ENCODE measurements at regions not wholly inside any gene's neighbourhood (a gene's known extent, or its start where the extent isn't known, plus 50 kb on each side); places are given as distances from the start of the nearest gene placed in this dataset.

GRCh38 chr1:218741852-218742251 is 396.7 kb downstream of the TGFB2 start:
- Histone ChIP-seq H2BK20ac (ENCODE audit: low read length) (no peak overlapping the region), H2BK15ac (ENCODE audit: low read length) (no peak overlapping the region), H3K27me3 (replicated peaks in 1 of 4; ENCODE audit: control insufficient read depth in 3 of 4, extremely low read depth in 1 of 4, insufficient read depth in 3 of 4, low read length in 3 of 4) (no peaks in the 10 kb centered on the region), H3K23me2 (ENCODE audit: low read depth, low read length) (no peaks in the 10 kb centered on the region), H2BK120ac (replicated peaks; ENCODE audit: low read depth, low read length) (no peak overlapping the region), H3K36me3 (ENCODE audit: control insufficient read depth in 2 of 4, insufficient read depth in 4 of 4, low read length in 3 of 4) (no peaks in the 10 kb centered on the region), H2AFZ (ENCODE audit: low read length) (no peak overlapping the region), H3K27ac (ENCODE audit: low read depth, low read length) (no peak overlapping the region), H3K18ac (ENCODE audit: extremely low read depth, low read length) (no peak overlapping the region), H3K4me3 (ENCODE audit: extremely low read depth in 1 of 4, insufficient read depth in 2 of 4, low read depth in 3 of 4, low read length in 4 of 4) (no peak overlapping the region), H4K20me1 (replicated peaks in 1 of 2; ENCODE audit: control insufficient read depth in 1 of 2, insufficient read depth in 2 of 2, low read length in 2 of 2) (no peaks in the 10 kb centered on the region), H3K79me1 (ENCODE audit: low read depth, low read length) (no peaks in the 10 kb centered on the region), H2BK5ac (ENCODE audit: low read depth, low read length) (no peak overlapping the region), H3K4me1 (replicated peaks in 1 of 4; ENCODE audit: control insufficient read depth in 3 of 4, insufficient read depth in 4 of 4, low read length in 3 of 4) (no peaks in the 10 kb centered on the region), H3K4ac (replicated peaks; ENCODE audit: insufficient read length, low read depth, low read length) (no peak overlapping the region), H3K9me3 (ENCODE audit: insufficient read depth in 2 of 2, low read depth in 1 of 2, low read length in 1 of 2) (no peaks in the 10 kb centered on the region; a peak in 1 of 4 replicates), H3K14ac (ENCODE audit: insufficient read length) (no peak overlapping the region), H4K91ac (replicated peaks; ENCODE audit: insufficient read length, low read length) (no peak overlapping the region), H4K8ac (ENCODE audit: extremely low read depth, insufficient read depth, low read length) (no peak overlapping the region), H4K5ac (ENCODE audit: insufficient read length, low read depth, low read length) (no peak overlapping the region), H3K4me2 (ENCODE audit: insufficient read depth in 1 of 2, low read depth in 2 of 2, low read length in 2 of 2) (no peak overlapping the region), H3K23ac (ENCODE audit: insufficient read length) (no peak overlapping the region), H3K9ac (replicated peaks in 1 of 4; ENCODE audit: extremely low read depth in 1 of 4, low read depth in 3 of 4, low read length in 3 of 4) (no peak overlapping the region), H2BK12ac (ENCODE audit: low read depth, low read length) (no peak overlapping the region), H3K79me2 (ENCODE audit: control insufficient read depth in 1 of 2, insufficient read depth in 2 of 2, low read length in 2 of 2) (no peaks in the 10 kb centered on the region), H3K56ac (replicated peaks; ENCODE audit: insufficient read length, low read depth, low read length) (no peak overlapping the region), H2AK5ac (ENCODE audit: low read depth, low read length) (no peak overlapping the region)
- WGBS, 2 experiments (ENCODE audit: extremely low coverage in 1 of 2, insufficient coverage in 1 of 2, insufficient read length in 1 of 2, insufficient replicate concordance in 2 of 2, low coverage in 1 of 2, low lambda C conversion rate in 2 of 2, missing lambda C conversion rate in 1 of 2), result 89% methylated on average over 3 of the region's 3 CpGs; no CpG with 5 or more reads in 1 of the 2 experiments
- ChIA-PET CTCF (ENCODE audit: partially characterized antibody) (no interaction called here), POLR2A (ENCODE audit: partially characterized antibody) (no interaction called here)
- FAIRE-seq (no peak), DNase-seq (ENCODE audit: low read depth in 1 of 2, low spot score in 2 of 2) (no peak)
- no peak for TF ChIP-seq MAX (IDR thresholded peaks at IDR 0.05)
- peak; percentile 19; the same call in 1 of the 2 replicates for TF ChIP-seq CEBPB (IDR thresholded peaks at IDR 0.05; ENCODE audit: low read depth, low read length)
- TF ChIP-seq SIN3A (conservative IDR thresholded peaks at IDR 0.05 in 1 of 2, IDR thresholded peaks at IDR 0.05 in 1 of 2; ENCODE audit: low read depth in 1 of 2, low read length in 2 of 2), result no peak
- TF ChIP-seq RBBP5 (IDR thresholded peaks at IDR 0.05; ENCODE audit: borderline replicate concordance, low read depth, low read length), result no peak
- no peak for TF ChIP-seq POLR2AphosphoS5 (IDR thresholded peaks at IDR 0.05; ENCODE audit: low read depth, low read length)
- no peak for TF ChIP-seq CTCF (IDR thresholded peaks at IDR 0.05; ENCODE audit: control extremely low read depth in 1 of 3, insufficient read depth in 1 of 3, low read depth in 1 of 3, low read length in 3 of 3)
- TF ChIP-seq JUN (IDR thresholded peaks at IDR 0.05; ENCODE audit: low read depth, low read length), result no peak
- TF ChIP-seq EZH2 (IDR thresholded peaks at IDR 0.05; ENCODE audit: low read depth, low read length, severe bottlenecking), result no peak
- TF ChIP-seq CBX8 (IDR thresholded peaks at IDR 0.05; ENCODE audit: borderline replicate concordance, low read depth, low read length), result no peak
